ENCODE measurements at regions not wholly inside any gene's neighbourhood (a gene's known extent, or its start where the extent isn't known, plus 50 kb on each side); places are given as distances from the start of the nearest gene placed in this dataset.

DNA sequence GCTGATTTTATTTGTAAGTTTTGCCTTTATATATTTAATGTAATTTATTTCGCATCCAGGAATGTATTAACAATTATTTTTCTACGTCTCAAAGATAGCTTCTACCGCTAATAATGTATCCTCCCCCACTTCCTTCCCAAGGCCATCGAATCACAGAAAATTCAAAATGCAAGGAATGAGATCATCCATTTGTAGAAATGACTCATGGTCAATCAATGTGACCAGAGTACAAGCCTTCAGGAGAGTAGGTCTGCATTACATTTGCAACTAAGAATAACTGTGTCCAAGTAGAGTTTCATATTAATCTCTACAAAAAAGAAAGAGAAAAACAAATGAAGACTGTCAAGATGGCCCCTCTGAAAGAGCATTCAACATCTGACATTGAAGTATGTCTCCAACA lies 205.9 kb upstream of the PHF14 start:
- Histone ChIP-seq H3K79me2 (ENCODE audit: low read length) (no peaks in the 10 kb centered on the region), H3K27ac (ENCODE audit: low read length) (no peak overlapping the region), H3K4me1 (ENCODE audit: low read length) (peaks cover 8% of the 10 kb centered on the region), H2AFZ (ENCODE audit: low read depth, low read length) (no peak overlapping the region), H3K27me3 (ENCODE audit: low read depth, low read length) (no peaks in the 10 kb centered on the region), H3K4me3 (ENCODE audit: low read length) (no peak overlapping the region), H3K9me3 (ENCODE audit: insufficient read depth, low read length) (no peaks in the 10 kb centered on the region), H3K4me2 (ENCODE audit: low read length) (no peak overlapping the region), H3K36me3 (replicated peaks; ENCODE audit: low read depth, low read length) (no peaks in the 10 kb centered on the region), H3K9ac (ENCODE audit: low read length) (no peak overlapping the region), H4K20me1 (ENCODE audit: insufficient read depth, low read length) (no peaks in the 10 kb centered on the region)
- TF ChIP-seq, protein P1, sequence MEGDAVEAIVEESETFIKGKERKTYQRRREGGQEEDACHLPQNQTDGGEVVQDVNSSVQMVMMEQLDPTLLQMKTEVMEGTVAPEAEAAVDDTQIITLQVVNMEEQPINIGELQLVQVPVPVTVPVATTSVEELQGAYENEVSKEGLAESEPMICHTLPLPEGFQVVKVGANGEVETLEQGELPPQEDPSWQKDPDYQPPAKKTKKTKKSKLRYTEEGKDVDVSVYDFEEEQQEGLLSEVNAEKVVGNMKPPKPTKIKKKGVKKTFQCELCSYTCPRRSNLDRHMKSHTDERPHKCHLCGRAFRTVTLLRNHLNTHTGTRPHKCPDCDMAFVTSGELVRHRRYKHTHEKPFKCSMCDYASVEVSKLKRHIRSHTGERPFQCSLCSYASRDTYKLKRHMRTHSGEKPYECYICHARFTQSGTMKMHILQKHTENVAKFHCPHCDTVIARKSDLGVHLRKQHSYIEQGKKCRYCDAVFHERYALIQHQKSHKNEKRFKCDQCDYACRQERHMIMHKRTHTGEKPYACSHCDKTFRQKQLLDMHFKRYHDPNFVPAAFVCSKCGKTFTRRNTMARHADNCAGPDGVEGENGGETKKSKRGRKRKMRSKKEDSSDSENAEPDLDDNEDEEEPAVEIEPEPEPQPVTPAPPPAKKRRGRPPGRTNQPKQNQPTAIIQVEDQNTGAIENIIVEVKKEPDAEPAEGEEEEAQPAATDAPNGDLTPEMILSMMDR (IDR thresholded peaks at IDR 0.05; ENCODE audit: low read depth, low read length) = no peak
- TF ChIP-seq EZH2phosphoT487 (IDR thresholded peaks at IDR 0.05; ENCODE audit: low read depth) = no peak

DNA sequence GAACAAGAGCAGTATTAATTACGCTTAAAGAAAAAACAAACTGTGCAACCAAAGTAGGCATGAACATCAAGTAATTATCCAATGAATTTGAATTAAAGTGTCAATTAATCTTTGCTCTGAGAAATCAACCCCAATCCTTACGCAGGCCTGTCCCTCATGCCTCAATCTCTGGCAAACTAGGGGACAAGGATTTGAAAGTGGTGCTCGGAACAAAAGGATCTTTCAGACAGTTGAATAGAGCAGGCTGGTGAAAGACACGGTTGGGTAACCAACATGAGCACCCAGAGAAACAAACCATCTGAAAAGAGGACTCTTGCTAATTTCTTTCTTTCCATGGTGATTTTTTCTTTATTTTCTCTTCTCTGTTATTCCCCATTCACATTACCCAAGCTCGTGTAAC lies 203.5 kb upstream of the PHF14 start:
- no peaks in the 10 kb centered on the region for H3K4me1 ChIP-seq (ENCODE audit: low read length)
- no peaks in the 10 kb centered on the region for H3K36me3 ChIP-seq (replicated peaks; ENCODE audit: low read depth, low read length)
- no peak overlapping the region for H2AFZ ChIP-seq (ENCODE audit: low read depth, low read length)
- no peak overlapping the region for H3K4me3 ChIP-seq (ENCODE audit: low read length)
- H3K4me2 ChIP-seq (ENCODE audit: low read length) = no peak overlapping the region
- H3K27ac ChIP-seq (ENCODE audit: low read length) = no peak overlapping the region
- H3K9me3 ChIP-seq (ENCODE audit: insufficient read depth, low read length) = no peaks in the 10 kb centered on the region
- no peaks in the 10 kb centered on the region for H3K27me3 ChIP-seq (ENCODE audit: low read depth, low read length)
- TF ChIP-seq, protein P1 (IDR thresholded peaks at IDR 0.05; ENCODE audit: low read depth, low read length) = no peak
- no peak for TF ChIP-seq EZH2phosphoT487 (IDR thresholded peaks at IDR 0.05; ENCODE audit: low read depth)
- H3K79me2 ChIP-seq (ENCODE audit: low read length) = no peaks in the 10 kb centered on the region
- H3K9ac ChIP-seq (ENCODE audit: low read length) = no peak overlapping the region
- H4K20me1 ChIP-seq (ENCODE audit: insufficient read depth, low read length) = no peaks in the 10 kb centered on the region

DNA sequence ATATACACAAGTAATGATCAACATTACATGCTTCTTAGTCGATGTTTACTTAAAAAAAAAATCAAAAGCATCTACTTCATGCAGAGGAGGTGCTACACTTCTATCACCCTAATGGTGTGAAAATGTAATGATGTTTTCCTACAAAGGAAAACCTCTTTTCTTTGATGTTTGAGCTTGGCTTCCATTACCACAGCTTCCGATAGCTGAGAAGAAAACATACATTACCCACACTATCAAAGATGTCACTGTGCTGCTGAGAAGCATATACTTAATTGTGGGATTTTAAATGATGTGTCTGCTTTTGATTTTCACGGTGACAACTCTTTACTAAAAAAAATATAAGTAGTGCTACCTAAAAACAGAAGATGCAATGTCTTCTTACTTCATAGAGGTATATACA lies 200.2 kb upstream of the PHF14 start:
- no peaks in the 10 kb centered on the region for H4K20me1 ChIP-seq (ENCODE audit: insufficient read depth, low read length)
- no peaks in the 10 kb centered on the region for H3K27me3 ChIP-seq (ENCODE audit: low read depth, low read length)
- no peak overlapping the region for H2AFZ ChIP-seq (ENCODE audit: low read depth, low read length)
- H3K4me1 ChIP-seq (ENCODE audit: low read length) = no peaks in the 10 kb centered on the region
- no peaks in the 10 kb centered on the region for H3K36me3 ChIP-seq (replicated peaks; ENCODE audit: low read depth, low read length)
- no peak overlapping the region for H3K4me2 ChIP-seq (ENCODE audit: low read length)
- H3K79me2 ChIP-seq (ENCODE audit: low read length) = no peaks in the 10 kb centered on the region
- H3K9ac ChIP-seq (ENCODE audit: low read length) = no peak overlapping the region
- H3K27ac ChIP-seq (ENCODE audit: low read length) = no peak overlapping the region
- TF ChIP-seq EZH2phosphoT487 (IDR thresholded peaks at IDR 0.05; ENCODE audit: low read depth) = no peak
- TF ChIP-seq, protein P1 (IDR thresholded peaks at IDR 0.05; ENCODE audit: low read depth, low read length) = no peak
- H3K9me3 ChIP-seq (ENCODE audit: insufficient read depth, low read length) = no peaks in the 10 kb centered on the region
- no peak overlapping the region for H3K4me3 ChIP-seq (ENCODE audit: low read length)

DNA sequence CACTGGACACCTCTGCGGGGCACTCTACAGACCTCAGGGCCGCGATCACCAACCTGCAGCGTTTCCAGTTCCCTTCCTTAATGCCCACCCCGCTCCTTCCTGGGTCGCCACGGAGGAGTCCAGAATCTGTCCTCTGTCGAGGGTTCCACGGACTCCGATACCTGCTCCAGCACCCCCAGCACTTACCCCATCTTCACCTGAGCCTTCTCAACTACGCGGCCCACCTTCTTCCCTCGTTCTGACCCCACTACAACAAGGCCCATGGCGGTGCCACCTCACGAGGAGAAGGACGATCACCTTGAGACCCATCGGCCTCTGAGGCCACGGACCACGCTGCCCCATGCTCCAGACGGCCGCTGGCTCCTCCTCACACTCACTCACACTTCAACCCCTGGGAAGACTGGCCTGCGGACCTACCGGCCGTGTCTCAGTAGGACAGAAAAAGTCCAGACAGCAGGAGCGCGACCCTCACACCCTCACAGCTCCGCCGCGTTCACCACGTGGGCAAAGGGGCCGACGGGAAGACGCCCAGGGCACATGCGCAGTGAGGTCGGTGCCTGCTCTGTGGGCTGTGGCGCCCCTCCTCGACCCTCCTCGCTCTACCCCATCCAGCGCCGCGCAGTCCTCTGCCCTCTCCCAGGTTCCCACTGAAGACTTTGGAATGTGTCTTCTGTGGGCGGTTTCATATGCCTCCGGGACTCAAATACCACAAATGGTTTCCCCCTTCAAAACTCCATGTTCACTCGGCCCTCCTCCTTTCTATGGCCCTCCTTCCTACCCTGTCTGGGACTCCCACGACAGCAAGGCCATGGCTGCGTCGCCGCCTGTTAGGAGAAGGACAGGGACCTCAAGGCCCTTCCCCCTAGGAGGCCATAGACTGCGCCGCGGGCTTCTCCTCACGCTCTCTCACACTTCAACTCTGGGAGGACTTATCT lies 193.9 kb upstream of the PHF14 start:
- H3K27me3 ChIP-seq (ENCODE audit: low read depth, low read length) = no peaks in the 10 kb centered on the region
- no peaks in the 10 kb centered on the region for H3K4me1 ChIP-seq (ENCODE audit: low read length)
- no peak overlapping the region for H3K4me2 ChIP-seq (ENCODE audit: low read length)
- TF ChIP-seq, protein P1 (IDR thresholded peaks at IDR 0.05; ENCODE audit: low read depth, low read length) = no peak
- no peak for TF ChIP-seq EZH2phosphoT487 (IDR thresholded peaks at IDR 0.05; ENCODE audit: low read depth)
- no peak overlapping the region for H3K27ac ChIP-seq (ENCODE audit: low read length)
- no peaks in the 10 kb centered on the region for H4K20me1 ChIP-seq (ENCODE audit: insufficient read depth, low read length)
- H2AFZ ChIP-seq (ENCODE audit: low read depth, low read length) = no peak overlapping the region
- no peaks in the 10 kb centered on the region for H3K79me2 ChIP-seq (ENCODE audit: low read length)
- no peaks in the 10 kb centered on the region for H3K36me3 ChIP-seq (replicated peaks; ENCODE audit: low read depth, low read length)
- no peak overlapping the region for H3K4me3 ChIP-seq (ENCODE audit: low read length)
- H3K9me3 ChIP-seq (ENCODE audit: insufficient read depth, low read length) = no peaks in the 10 kb centered on the region
- no peak overlapping the region for H3K9ac ChIP-seq (ENCODE audit: low read length)

Measured in OCI-LY3 (cell line).